HepG2 (cell line): ENCODE measurements at regions not wholly inside any gene's neighbourhood (a gene's known extent, or its start where the extent isn't known, plus 50 kb on each side); places are given as distances from the start of the nearest gene placed in this dataset.

Source experiments
- ATAC-seq: fragments of 200-7000 bp; cut with Tn5 transposase; 3 replicates; pipeline ENCODE4 v1.9.1; 2020; ENCODE audit warnings: mild to moderate bottlenecking, moderate library complexity
- BruUV-seq: library from RNA; stranded (reverse); fragments of 400-500 nt; replicated peaks from 2 replicates; lab custom pipeline; 2021; lab: Mats Ljungman, UMichigan
- CTCF ChIA-PET: fragments of 300-600 bp; formaldehyde crosslinking; extraction: SDS; loops from one replicate; lab custom pipeline; 2021; ENCODE audit warnings: low total read pairs, inconsistent platforms, low intra/inter-chr PET ratio; lab: Yijun Ruan, JAX
- POLR2A ChIA-PET: fragments of 350-600 bp; sonication (Branson Sonifier 250); formaldehyde crosslinking; loops from one replicate; lab custom pipeline; 2020; ENCODE audit warnings: antibody characterized with exemption, inconsistent platforms; lab: Yijun Ruan, JAX
- DNase-seq: peaks from one replicate; pipeline ENCODE4 v3.0.0-alpha.2; 2015; ENCODE audit warnings: low spot score
- FAIRE-seq: peaks from 3 replicates; lab custom pipeline; 2011; peaks lifted over from hg19 to GRCh38; lab: Jason Lieb, UNC
- H2AFZ ChIP-seq: one replicate; pipeline ENCODE4 v1.6.1; 2011; ENCODE audit warnings: low read length, inconsistent platforms
- H3K27ac ChIP-seq: fragments of 300-600 bp; 3 replicates; pipeline ENCODE4 v1.8.0; 2011; ENCODE audit warnings: mixed run types, mild to moderate bottlenecking, mixed read lengths, low read length, inconsistent platforms; ENCODE audit not compliant: insufficient read depth; ENCODE audit errors: extremely low read length
- H3K27me3 ChIP-seq, 2 experiments: fragments of 200-600 bp in 1 of 2; 2 replicates in 1 of 2; 3 replicates in 1 of 2; pipeline versions ENCODE4 v1.6.0 to v1.8.0; 2011; ENCODE audit warnings: low read length in 2 of 2, mild to moderate bottlenecking in 2 of 2, moderate library complexity in 2 of 2, inconsistent platforms in 1 of 2; ENCODE audit not compliant: insufficient read depth in 2 of 2, control insufficient read depth in 1 of 2
- H3K36me3 ChIP-seq, 2 experiments: fragments of 200-600 bp in 1 of 2; replicated peaks in 1 of 2; 2 replicates in 1 of 2; 3 replicates in 1 of 2; pipeline versions ENCODE4 v1.5.1 to v1.8.0; 2011; ENCODE audit warnings: low read length in 2 of 2, inconsistent platforms in 1 of 2; ENCODE audit not compliant: insufficient read depth in 2 of 2, control insufficient read depth in 1 of 2
- H3K4me1 ChIP-seq: 2 replicates; pipeline ENCODE4 v1.5.1; 2012; ENCODE audit warnings: low read length, inconsistent platforms; ENCODE audit not compliant: insufficient read depth
- H3K4me2 ChIP-seq: 2 replicates; pipeline ENCODE4 v1.6.0; 2011; ENCODE audit warnings: low read depth, low read length, inconsistent platforms
- H3K4me3 ChIP-seq, 3 experiments: fragments of 200-600 bp in 1 of 3; sonication (generic), shearing (Covaris generic) in 1 of 3; replicated peaks in 1 of 3; 2 replicates each; pipeline ENCODE4 v1.5.1; 2011 to 2016; ENCODE audit warnings: low read length in 3 of 3, inconsistent platforms in 2 of 3, low read depth in 2 of 3, mild to moderate bottlenecking in 2 of 3, control low read depth in 1 of 3, mixed read lengths in 1 of 3; ENCODE audit not compliant: insufficient read depth in 1 of 3
- H3K79me2 ChIP-seq: one replicate; pipeline ENCODE4 v1.6.1; 2011; ENCODE audit warnings: low read length, inconsistent platforms; ENCODE audit not compliant: insufficient read depth
- H3K9ac ChIP-seq: 2 replicates; pipeline ENCODE4 v1.6.0; 2011; ENCODE audit warnings: mild to moderate bottlenecking, low read depth, low read length, inconsistent platforms; ENCODE audit not compliant: insufficient read depth
- H3K9me3 ChIP-seq: 2 replicates; pipeline ENCODE4 v1.5.1; 2012; ENCODE audit warnings: mild to moderate bottlenecking, low read length
- H4K20me1 ChIP-seq: 2 replicates; pipeline ENCODE4 v1.6.0; 2011; ENCODE audit warnings: inconsistent platforms, mild to moderate bottlenecking, low read length, moderate library complexity; ENCODE audit not compliant: insufficient read depth
- ATF7-NPFF ChIP-seq: sonication (generic); formaldehyde crosslinking; IDR thresholded peaks from 2 replicates; pipeline ENCODE4 v1.8.1; 2023; ENCODE audit warnings: mild to moderate bottlenecking, low read depth, missing genetic modification reagents, moderate library complexity
- CSRNP1 ChIP-seq: sonication (generic); formaldehyde crosslinking; IDR thresholded peaks from 2 replicates; pipeline ENCODE4 v1.8.1; 2023; ENCODE audit warnings: mild to moderate bottlenecking, missing genetic modification reagents
- EED ChIP-seq: sonication (generic); formaldehyde crosslinking; IDR thresholded peaks from 2 replicates; pipeline ENCODE4 v1.5.0; 2020; ENCODE audit warnings: mild to moderate bottlenecking, missing genetic modification reagents
- NFKBIZ ChIP-seq: IDR thresholded peaks from 2 replicates; pipeline ENCODE4 v1.6.1; 2018; ENCODE audit warnings: missing genetic modification reagents, missing compliant biosample characterization
- RAD51 ChIP-seq: fragments of 450-650 bp; IDR thresholded peaks from 2 replicates; pipeline ENCODE4 v1.6.1; 2016; ENCODE audit warnings: borderline replicate concordance
- REST ChIP-seq, 2 experiments: IDR thresholded peaks; 2 replicates each; pipeline ENCODE4 v1.6.1; 2011 to 2012; ENCODE audit warnings: low read length in 2 of 2, borderline replicate concordance in 1 of 2, low read depth in 1 of 2, mild to moderate bottlenecking in 1 of 2, moderate library complexity in 1 of 2
- TOE1 ChIP-seq: sonication (generic); formaldehyde crosslinking; IDR thresholded peaks from 2 replicates; pipeline ENCODE4 v1.4.0; 2020; ENCODE audit warnings: mild to moderate bottlenecking, missing genetic modification reagents
- ZNF142 ChIP-seq: sonication (generic); formaldehyde crosslinking; IDR thresholded peaks from 2 replicates; pipeline ENCODE4 v1.4.0; 2020; ENCODE audit warnings: missing genetic modification reagents
- ZNF160 ChIP-seq: sonication (generic); formaldehyde crosslinking; IDR thresholded peaks from 2 replicates; pipeline ENCODE4 v1.8.0; 2022; ENCODE audit warnings: mild to moderate bottlenecking, inconsistent platforms, missing genetic modification reagents
- ZNF24 ChIP-seq: fragments of 450-650 bp; IDR thresholded peaks from 2 replicates; pipeline ENCODE4 v1.6.1; 2017; ENCODE audit warnings: antibody characterized with exemption, mild to moderate bottlenecking
- ZNF430 ChIP-seq: sonication (generic); formaldehyde crosslinking; IDR thresholded peaks from 2 replicates; pipeline ENCODE4 v1.9.0; 2021; ENCODE audit warnings: mild to moderate bottlenecking, missing genetic modification reagents
- WGBS: methylation state at CpG from one replicate; pipeline ENCODE4 v1.1.6; 2017; ENCODE audit warnings: low lambda C conversion rate; 5-methylcytosine and 5-hydroxymethylcytosine counted together
- in situ Hi-C: cut with HindIII; loops from 2 replicates; pipeline ENCODE4 v1.10.0; 2017; ENCODE audit warnings: low pct_unique_long_range_greater_than_20kb; ENCODE audit not compliant: extremely low pct_ligation_motif_present
- intact Hi-C: fragments of 100-400 bp; cut with micrococcal nuclease; formaldehyde crosslinking; loops from one replicate; pipeline ENCODE4 v1.10.0; 2022; ENCODE audit not compliant: unreplicated experiment

- under 1% methylated on average over 5 of the region's 5 CpGs for WGBS
- Histone ChIP-seq H3K9ac (no peak overlapping the region), H3K36me3 (no peaks in the 10 kb centered on the region), H2AFZ (no peak overlapping the region), H3K4me1 (no peaks in the 10 kb centered on the region), H3K4me3 (no peak overlapping the region), H3K27ac (no peak overlapping the region), H3K27me3 (no peaks in the 10 kb centered on the region), H3K9me3 (peaks cover 41% of the 10 kb centered on the region), H4K20me1 (no peaks in the 10 kb centered on the region), H3K4me2 (no peak overlapping the region), H3K79me2 (no peaks in the 10 kb centered on the region)
- intact Hi-C loops = no loop called here
- no peak for TF ChIP-seq RAD51
- no peak for TF ChIP-seq REST (IDR thresholded peaks at IDR 0.05; ENCODE audit: borderline replicate concordance in 1 of 2, low read depth in 1 of 2, low read length in 2 of 2)
- TF ChIP-seq TOE1 (CRISPR knock-in tag) = no peak
- no peak for TF ChIP-seq ZNF24
- no peak for TF ChIP-seq ZNF430 (CRISPR knock-in tag)
- TF ChIP-seq NFKBIZ (CRISPR knock-in tag) = no peak
- no peak for TF ChIP-seq ATF7-NPFF (CRISPR knock-in tag)
- TF ChIP-seq ZNF142 (CRISPR knock-in tag) = no peak
- no peak for TF ChIP-seq ZNF160 (CRISPR knock-in tag)
- TF ChIP-seq CSRNP1 = no peak
- no peak for TF ChIP-seq EED (CRISPR knock-in tag)
- CTCF ChIA-PET = no interaction called here
- ATAC-seq (no peak), FAIRE-seq (no peak), DNase-seq (no peak)
- BruUV-seq = no TSS peak
- POLR2A ChIA-PET = no interaction called here
- in situ Hi-C loops = no loop called here
Observed at GRCh38 chr12:60522684-60523400, 927.0 kb downstream of the SLC16A7 start.
